ENCODE measurements at regions not wholly inside any gene's neighbourhood (a gene's known extent, or its start where the extent isn't known, plus 50 kb on each side); places are given as distances from the start of the nearest gene placed in this dataset.

DNA sequence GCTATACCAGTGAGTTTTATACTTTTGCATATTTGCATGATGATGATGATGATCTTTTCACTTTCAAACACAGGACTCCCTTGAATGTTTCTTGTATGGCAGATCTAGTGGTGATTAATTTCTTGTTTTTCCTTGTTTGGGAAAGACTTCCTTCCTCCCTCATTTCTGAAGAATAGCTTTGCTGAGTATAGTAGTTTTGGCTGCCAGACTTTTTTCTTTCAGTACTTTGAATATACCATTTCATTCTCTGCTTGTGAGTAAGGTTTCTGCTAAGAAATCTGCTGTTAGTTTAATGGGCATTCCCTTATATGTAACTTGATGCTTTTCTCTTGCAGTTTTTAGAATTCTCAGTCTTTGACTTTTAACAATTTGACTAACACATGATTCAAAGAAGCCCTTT is 547.4 kb upstream of the CXADR start:
- ATAC-seq (no peak), DNase-seq (no peak)
- Histone ChIP-seq H3K36me3 (ENCODE audit: low read depth) (no peaks in the 10 kb centered on the region), H3K4me1 (ENCODE audit: low read depth) (no peaks in the 10 kb centered on the region), H3K9me3 (peaks cover 2% of the 10 kb centered on the region), H3K4me3 (no peak overlapping the region)
- TF ChIP-seq, protein P1, sequence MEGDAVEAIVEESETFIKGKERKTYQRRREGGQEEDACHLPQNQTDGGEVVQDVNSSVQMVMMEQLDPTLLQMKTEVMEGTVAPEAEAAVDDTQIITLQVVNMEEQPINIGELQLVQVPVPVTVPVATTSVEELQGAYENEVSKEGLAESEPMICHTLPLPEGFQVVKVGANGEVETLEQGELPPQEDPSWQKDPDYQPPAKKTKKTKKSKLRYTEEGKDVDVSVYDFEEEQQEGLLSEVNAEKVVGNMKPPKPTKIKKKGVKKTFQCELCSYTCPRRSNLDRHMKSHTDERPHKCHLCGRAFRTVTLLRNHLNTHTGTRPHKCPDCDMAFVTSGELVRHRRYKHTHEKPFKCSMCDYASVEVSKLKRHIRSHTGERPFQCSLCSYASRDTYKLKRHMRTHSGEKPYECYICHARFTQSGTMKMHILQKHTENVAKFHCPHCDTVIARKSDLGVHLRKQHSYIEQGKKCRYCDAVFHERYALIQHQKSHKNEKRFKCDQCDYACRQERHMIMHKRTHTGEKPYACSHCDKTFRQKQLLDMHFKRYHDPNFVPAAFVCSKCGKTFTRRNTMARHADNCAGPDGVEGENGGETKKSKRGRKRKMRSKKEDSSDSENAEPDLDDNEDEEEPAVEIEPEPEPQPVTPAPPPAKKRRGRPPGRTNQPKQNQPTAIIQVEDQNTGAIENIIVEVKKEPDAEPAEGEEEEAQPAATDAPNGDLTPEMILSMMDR (IDR thresholded peaks at IDR 0.05), result no peak
- intact Hi-C loops (cut with DNase I, micrococcal nuclease), result no loop called here

DNA sequence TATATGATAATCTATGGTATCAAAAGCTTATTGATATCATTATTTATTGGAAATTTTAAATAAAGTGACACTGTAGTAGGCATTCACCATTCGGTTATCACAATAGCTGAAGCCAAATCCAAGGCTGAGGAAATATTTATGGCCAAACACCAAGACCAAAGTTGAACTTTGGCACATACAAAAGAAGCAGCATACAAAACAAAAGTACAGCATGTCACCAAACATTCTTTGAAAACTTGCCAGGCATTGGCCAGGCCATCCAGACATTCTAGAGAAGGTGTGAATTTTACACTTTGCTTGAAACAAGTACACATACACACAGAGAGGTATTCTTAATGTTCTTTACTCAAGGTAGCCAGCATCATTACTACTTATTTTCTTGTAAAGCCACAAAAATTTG is 544.4 kb upstream of the CXADR start:
- H3K4me3 ChIP-seq, result no peak overlapping the region
- TF ChIP-seq, protein P1 (IDR thresholded peaks at IDR 0.05), result no peak
- DNase-seq (no peak), ATAC-seq (no peak)
- H3K36me3 ChIP-seq (ENCODE audit: low read depth), result no peaks in the 10 kb centered on the region
- intact Hi-C loops (cut with DNase I, micrococcal nuclease), result no loop called here
- no peaks in the 10 kb centered on the region for H3K4me1 ChIP-seq (ENCODE audit: low read depth)
- H3K9me3 ChIP-seq, result peaks cover 2% of the 10 kb centered on the region

DNA sequence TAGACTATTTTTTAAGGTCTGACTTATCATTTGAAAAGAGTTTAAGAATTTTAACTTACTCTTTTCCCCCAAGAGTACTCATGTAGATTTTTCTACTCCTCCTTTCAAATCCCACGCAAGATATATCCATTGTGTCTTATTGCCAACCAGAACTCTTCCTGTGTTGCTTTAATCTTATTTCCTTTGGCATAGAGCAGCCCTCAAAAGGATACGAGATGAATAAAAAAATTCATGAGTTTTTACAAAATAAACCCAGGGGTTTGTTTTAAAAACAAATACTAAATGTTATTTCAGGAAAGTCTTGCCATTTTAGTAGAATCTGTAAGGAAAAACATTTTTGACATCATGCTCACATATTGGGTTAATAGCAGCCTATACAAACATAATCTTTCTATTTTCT is 543.2 kb upstream of the CXADR start:
- ATAC-seq (no peak), DNase-seq (no peak)
- Histone ChIP-seq H3K9me3 (peaks cover 2% of the 10 kb centered on the region), H3K4me1 (ENCODE audit: low read depth) (no peaks in the 10 kb centered on the region), H3K4me3 (no peak overlapping the region), H3K36me3 (ENCODE audit: low read depth) (no peaks in the 10 kb centered on the region)
- intact Hi-C loops (cut with DNase I, micrococcal nuclease), result no loop called here
- TF ChIP-seq, protein P1 (IDR thresholded peaks at IDR 0.05), result no peak

DNA sequence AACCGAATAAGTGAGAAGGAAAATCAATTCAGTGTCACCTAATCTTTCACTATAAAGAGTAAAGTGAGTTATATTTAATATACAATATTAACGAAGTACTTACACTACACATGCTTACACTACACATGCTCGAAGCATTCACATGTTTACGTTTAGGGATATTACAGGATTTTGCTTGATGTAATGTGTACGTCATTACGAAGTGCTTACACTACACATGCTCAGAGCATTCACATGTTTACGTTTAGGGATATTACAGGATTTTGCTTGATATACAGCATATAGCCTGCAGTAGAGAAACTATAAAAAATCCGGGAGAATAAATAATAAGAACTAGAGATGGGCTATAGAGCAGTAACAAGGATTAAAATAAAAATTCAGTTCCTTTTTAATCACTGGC is 538.8 kb upstream of the CXADR start:
- no peak for ATAC-seq

DNA sequence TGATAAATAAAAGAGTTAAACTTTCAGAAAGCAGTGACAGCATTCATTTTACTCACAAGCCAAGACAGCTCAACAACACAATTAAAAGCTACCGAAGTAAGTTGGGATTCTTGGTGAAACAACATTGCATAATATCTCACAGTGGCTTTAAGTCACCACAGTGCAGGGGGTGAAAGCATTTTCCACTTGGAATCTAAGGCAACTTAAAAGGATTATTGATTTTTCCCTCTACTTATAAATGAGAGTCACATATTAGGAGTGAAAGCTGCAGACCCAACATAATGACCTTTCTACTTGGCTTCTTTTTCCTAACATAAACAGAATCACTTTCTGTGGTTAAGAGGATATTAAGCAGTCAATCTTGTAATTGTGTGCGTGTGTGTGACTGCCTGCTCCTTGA is 536.6 kb upstream of the CXADR start:
- no peaks in the 10 kb centered on the region for H3K36me3 ChIP-seq (ENCODE audit: low read depth)
- no peaks in the 10 kb centered on the region for H3K9me3 ChIP-seq
- TF ChIP-seq, protein P1 (IDR thresholded peaks at IDR 0.05), result no peak
- no peak overlapping the region for H3K4me3 ChIP-seq
- ATAC-seq, result no peak
- H3K4me1 ChIP-seq (ENCODE audit: low read depth), result no peaks in the 10 kb centered on the region
- intact Hi-C loops (cut with DNase I, micrococcal nuclease), result no loop called here
- no peak for DNase-seq

More for the DNA sequence above, 538.8 kb upstream of the CXADR start:
- no peak for DNase-seq
- Histone ChIP-seq H3K36me3 (ENCODE audit: low read depth) (no peaks in the 10 kb centered on the region), H3K4me3 (no peak overlapping the region), H3K4me1 (ENCODE audit: low read depth) (no peaks in the 10 kb centered on the region), H3K9me3 (no peaks in the 10 kb centered on the region)
- TF ChIP-seq, protein P1 (IDR thresholded peaks at IDR 0.05), result no peak
- intact Hi-C loops (cut with DNase I, micrococcal nuclease), result no loop called here

DNA sequence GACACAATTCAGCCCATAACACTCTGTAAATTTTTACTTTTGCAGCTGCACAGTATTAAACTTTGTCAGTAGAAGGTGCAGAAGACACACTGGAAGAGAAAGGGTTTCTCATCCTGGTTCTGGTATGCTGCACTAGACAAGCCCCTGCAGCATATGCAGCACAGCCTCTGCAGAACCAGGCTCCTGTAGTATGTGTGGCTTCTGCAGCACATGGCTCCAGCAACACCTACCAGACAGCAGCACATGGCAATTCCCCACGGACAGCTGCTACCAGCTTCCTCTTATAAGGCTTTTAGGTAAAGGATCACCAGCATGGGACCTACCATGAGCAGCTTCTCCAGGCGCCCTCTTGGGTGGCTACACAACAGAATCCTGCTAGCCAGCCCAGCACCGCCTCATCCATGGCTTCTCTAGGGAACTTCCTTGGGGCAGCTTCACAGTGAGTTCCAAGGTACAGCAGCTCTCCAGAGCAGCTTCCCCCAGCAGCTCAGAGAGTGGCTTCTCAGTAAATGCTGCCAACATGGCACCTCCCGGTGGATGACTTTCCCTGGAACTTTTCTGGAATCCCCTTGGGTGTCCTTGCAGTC is 534.4 kb upstream of the CXADR start:
- DNase-seq, result peak in 1 of 3 donors; percentile 23
- Histone ChIP-seq H3K9me3 (no peaks in the 10 kb centered on the region), H3K4me3 (no peak overlapping the region), H3K4me1 (ENCODE audit: low read depth) (no peaks in the 10 kb centered on the region), H3K36me3 (ENCODE audit: low read depth) (no peaks in the 10 kb centered on the region)
- TF ChIP-seq, protein P1 (IDR thresholded peaks at IDR 0.05), result no peak
- intact Hi-C loops (cut with DNase I, micrococcal nuclease), result no loop called here
- no peak for ATAC-seq

Data from mucosa of descending colon (tissue), 3 donors.